KBM-7 (cell line): ENCODE measurements at regions not wholly inside any gene's neighbourhood (a gene's known extent, or its start where the extent isn't known, plus 50 kb on each side); places are given as distances from the start of the nearest gene placed in this dataset.

Experiments
- DNase-seq: peaks from one replicate; pipeline ENCODE4 v3.0.0-alpha.2; 2015
- in situ Hi-C: fragments of 300-500 bp; cut with MboI; formaldehyde crosslinking; loops from 2 replicates; pipeline ENCODE4 v1.14.3; 2020; ENCODE audit warnings: low sequenced_read_pairs, low pct_unique_long_range_greater_than_20kb, mixed read lengths

- DNase-seq = no peak
- in situ Hi-C loops = loop anchor here (25.0 kb wide), 1 partner anchor 216 kb away; no protein-coding TSS in a partner anchor
Observed at GRCh38 chr14:62103464-62103863, 341.2 kb downstream of the SNAPC1 start.

GRCh38 chr14:62110941-62111340, 348.7 kb downstream of the SNAPC1 start:
- no peak for DNase-seq
- in situ Hi-C loops = loop anchor here (25.0 kb wide), 1 partner anchor 224 kb away; no protein-coding TSS in a partner anchor

- in situ Hi-C loops = loop anchor here (25.0 kb wide), 1 partner anchor 230 kb away; no protein-coding TSS in a partner anchor
Observed at GRCh38 chr14:62117010-62117750, 355.0 kb downstream of the SNAPC1 start.

GRCh38 chr14:62117751-62118105, 355.5 kb downstream of the SNAPC1 start:
- in situ Hi-C loops = loop anchor here (25.0 kb wide), 1 partner anchor 230 kb away; no protein-coding TSS in a partner anchor
- DNase-seq = no peak

More at GRCh38 chr14:62117010-62117750, 355.0 kb downstream of the SNAPC1 start:
- DNase-seq = peak; percentile 65

DNA sequence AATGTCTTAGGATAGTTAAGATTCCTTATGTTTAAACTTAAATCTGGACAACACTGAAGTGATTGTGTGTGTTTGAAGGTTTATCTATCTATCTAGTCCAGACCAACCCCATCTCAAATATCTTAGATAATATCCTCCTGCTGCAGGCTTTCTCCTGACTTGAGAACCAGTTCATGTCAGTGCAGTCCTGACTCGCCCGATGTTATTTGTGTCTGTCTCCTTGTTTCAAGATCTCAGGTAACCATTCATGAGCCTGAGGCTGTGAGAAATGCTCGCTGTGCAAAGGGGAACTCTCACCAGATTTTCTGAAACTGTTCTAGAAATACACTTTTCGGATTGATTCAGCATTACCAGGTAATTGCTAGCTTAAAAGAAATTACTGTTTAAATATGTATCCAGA, 356.2 kb downstream of the SNAPC1 start:
- no peak for DNase-seq
- in situ Hi-C loops = loop anchor here (25.0 kb wide), 1 partner anchor 231 kb away; no protein-coding TSS in a partner anchor

GRCh38 chr14:62118871-62119270, 356.7 kb downstream of the SNAPC1 start:
- in situ Hi-C loops = loop anchor here (25.0 kb wide), 1 partner anchor 232 kb away; no protein-coding TSS in a partner anchor
- DNase-seq = no peak

DNA sequence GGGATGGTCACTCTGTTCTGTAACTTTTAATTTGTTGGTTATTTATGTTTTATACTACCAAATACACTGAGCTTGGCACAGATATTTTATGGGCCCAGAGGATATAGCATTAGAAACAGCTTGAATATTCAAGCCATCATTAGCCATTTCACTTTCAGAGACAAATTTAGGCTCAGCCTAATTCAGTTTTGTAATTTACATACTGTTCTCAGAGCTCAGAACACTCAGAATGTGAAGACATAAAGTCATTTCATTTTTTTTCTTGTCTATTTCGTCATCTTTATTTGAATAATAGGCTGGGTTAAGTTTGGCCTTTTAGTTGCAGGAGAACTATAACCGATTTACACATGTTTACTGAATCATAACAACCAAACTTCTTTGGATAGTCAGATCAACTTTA, 361.7 kb downstream of the SNAPC1 start:
- in situ Hi-C loops = loop anchor here (25.0 kb wide), 1 partner anchor 237 kb away; no protein-coding TSS in a partner anchor
- no peak for DNase-seq

GRCh38 chr14:62125793-62126192, 363.6 kb downstream of the SNAPC1 start:
- no peak for DNase-seq
- in situ Hi-C loops = loop anchor here (25.0 kb wide), 1 partner anchor 663 kb away; no protein-coding TSS in a partner anchor

DNA sequence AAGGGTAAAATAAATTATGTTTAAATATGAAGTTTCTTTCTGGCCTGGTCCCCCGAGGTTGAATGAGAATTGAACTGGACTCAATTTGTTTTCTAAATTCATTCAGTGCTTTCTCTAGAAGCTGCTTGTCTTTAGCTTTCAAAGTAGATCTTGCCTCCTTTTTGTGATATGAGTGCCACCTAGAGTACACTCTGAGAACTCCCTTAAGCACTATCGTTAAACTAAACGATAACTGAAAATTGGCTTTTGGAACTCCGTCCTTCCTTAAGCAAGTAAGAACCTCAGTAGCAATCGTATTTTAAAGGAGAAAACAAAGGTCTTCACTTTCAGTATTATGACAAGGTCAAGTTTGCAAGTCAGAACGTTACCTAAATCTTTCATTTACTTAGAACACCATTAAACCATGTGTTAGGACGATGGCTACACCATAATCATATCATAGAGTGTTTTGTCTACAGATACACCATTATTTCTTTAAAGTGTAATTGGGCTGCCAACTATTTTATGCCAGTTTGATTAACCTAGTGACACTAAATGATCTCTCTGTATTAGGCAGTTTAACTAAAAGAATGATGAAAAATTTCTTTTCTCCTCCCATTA, 364.8 kb downstream of the SNAPC1 start:
- DNase-seq = peak; percentile 69
- in situ Hi-C loops = loop anchor here (25.0 kb wide), 1 partner anchor 665 kb away; no protein-coding TSS in a partner anchor

DNA sequence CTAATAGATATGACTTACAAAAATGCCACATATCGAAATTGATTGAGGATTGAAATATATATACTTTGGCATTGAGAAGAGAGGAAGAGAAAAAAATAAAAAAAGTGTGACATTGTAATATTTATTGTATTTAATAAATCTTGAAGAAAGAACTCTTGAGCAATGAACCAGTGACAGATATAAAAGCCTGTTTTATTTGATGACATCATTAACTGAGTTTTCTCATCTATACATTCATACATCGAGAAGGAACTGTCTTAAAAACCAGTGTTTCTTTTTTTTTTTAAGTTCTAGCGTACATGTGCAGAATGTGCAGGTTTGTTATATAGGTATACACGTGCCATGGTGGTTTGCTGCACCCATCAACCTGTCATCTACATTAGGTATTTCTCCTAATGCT, 368.2 kb downstream of the SNAPC1 start:
- in situ Hi-C loops = loop anchor here (25.0 kb wide), 1 partner anchor 668 kb away; no protein-coding TSS in a partner anchor
- no peak for DNase-seq

DNA sequence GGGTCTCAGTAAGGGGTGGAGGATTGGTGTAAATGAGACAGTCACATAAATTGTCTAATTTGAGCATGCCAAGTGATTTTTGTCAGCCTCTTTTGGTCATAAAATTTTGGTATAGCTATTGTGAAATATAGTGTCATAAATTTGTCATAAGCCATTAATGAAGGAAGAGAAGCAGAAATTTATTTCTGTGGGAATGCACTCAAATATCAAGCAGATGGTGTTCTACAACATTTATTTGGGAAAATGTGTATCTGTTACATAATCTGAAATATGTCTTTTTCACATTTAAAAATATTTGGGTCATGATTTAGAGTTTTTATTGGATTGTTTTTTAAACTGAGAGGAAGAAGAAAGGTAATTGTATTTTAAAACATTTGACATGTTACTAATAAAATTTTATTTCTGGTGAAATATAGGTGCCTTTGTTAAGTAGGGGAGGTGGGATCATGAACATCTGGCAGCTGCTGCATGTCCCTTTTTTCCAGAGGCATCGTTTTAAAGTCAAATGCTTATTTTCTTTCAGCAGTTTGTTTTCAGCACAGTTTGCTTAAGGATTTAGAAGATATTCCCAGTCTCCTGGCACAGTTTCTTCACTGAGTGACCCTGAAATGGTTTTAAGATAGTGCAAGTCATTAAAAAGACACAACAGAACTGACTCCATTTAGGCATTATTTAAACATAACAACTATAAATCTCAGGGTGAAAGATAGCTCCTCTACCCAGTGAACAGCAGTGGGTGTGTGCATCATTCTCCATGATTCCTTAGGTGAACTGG, 371.7 kb downstream of the SNAPC1 start:
- in situ Hi-C loops = loop anchor here (25.0 kb wide), 1 partner anchor 672 kb away; no protein-coding TSS in a partner anchor
- DNase-seq = no peak

- DNase-seq = no peak
- in situ Hi-C loops = loop anchor here (25.0 kb wide), 1 partner anchor 676 kb away; no protein-coding TSS in a partner anchor
Observed at GRCh38 chr14:62138593-62138992, 376.4 kb downstream of the SNAPC1 start.

DNA sequence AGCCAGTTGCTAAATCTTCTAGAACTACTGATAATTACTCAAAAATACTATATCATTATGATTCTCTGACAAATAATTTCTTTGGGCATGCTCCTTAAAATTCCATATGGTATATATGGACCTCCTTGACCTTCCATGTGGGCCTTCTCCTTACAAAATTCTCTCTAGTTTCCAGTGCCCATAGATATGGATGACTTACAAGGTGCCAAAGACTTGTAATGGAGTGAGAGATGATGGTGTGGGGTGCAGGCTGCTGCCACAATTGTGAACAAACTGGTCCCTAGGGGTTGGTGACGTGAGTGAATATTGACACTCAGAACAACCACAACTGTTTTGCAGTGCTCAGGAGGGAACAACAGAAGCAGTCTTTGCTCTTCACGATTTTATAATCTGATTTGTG, 378.9 kb downstream of the SNAPC1 start:
- DNase-seq = no peak
- in situ Hi-C loops = loop anchor here (25.0 kb wide), 1 partner anchor 679 kb away; no protein-coding TSS in a partner anchor

DNA sequence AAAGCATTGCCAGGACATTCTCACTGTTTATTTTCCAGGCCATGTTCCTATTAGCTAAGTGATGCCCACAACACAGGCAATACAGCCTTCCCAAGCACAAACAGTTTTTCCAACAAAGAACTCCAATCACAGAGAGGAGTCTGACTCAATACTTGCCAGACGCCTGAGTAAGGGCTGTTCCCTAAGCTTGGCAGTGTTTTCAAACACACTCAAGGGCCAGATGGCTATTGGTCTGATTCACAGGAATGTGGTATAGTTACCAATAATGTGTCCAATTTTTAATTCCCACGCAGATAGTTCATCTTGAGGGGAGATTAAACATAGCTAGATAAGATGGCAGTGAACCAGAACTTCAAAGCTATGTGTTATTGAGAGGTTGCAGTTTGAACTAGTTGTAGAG, 381.0 kb downstream of the SNAPC1 start:
- in situ Hi-C loops = loop anchor here (25.0 kb wide), 1 partner anchor 681 kb away; no protein-coding TSS in a partner anchor
- no peak for DNase-seq

- in situ Hi-C loops = loop anchor here (25.0 kb wide), 1 partner anchor 683 kb away; no protein-coding TSS in a partner anchor
- no peak for DNase-seq
Observed at GRCh38 chr14:62144863-62145262, 382.6 kb downstream of the SNAPC1 start.

DNA sequence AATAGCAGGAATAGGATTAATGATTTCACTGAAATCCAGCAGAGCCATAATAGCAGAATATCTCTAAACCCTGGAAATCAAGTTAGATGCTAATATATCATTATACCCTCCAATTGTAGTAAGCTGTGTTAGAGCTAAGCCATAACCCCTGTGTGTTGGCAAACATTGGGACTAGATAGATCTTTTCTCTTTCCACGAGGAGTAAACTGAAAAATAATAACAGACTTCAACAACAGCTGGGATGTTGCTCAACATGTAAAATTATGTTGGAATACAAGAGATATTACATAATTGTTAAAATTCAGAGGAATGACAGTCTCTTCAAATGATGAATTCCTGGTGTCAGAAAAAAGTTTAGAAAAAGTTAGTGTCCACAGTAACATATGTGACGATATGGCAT, 383.8 kb downstream of the SNAPC1 start:
- in situ Hi-C loops = loop anchor here (25.0 kb wide), 1 partner anchor 684 kb away; no protein-coding TSS in a partner anchor
- DNase-seq = no peak

DNA sequence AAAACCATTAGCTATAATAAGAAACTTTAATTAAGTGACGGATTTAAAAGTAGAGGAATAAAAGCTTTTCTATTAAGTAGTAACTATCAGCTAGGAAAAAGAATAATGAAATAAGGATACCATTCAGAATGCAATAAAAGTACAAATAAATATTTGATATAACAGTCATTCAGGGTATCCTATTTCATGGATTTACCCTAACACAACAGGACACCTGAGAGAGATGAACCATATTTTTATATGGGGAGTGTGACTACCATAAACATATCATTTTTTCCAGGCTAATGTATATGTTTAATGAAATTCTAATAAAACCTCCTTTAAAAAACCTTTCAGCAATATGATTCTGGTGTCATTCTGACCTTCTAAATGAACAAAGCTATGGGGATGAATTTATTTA, 393.8 kb downstream of the SNAPC1 start:
- in situ Hi-C loops = no loop called here
- DNase-seq = no peak

DNA sequence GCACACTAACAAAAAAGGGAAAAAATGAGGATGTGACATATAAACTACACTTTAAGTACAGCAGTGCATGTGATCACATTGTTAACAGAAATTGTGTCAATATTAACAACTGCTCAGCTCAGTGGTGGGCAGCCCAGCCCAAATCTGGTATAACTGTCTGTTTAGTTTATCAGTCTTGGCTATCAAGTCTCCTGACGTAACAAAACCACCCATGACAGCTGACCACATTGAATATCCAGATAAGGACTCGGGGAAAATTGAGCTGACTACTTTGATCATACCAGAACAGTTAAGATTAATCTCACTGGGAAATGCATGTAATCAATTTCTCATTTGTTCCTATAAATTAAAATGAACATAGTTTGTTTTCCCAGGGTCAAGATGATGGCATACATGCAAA, 396.6 kb downstream of the SNAPC1 start:
- no peak for DNase-seq
- in situ Hi-C loops = no loop called here

DNA sequence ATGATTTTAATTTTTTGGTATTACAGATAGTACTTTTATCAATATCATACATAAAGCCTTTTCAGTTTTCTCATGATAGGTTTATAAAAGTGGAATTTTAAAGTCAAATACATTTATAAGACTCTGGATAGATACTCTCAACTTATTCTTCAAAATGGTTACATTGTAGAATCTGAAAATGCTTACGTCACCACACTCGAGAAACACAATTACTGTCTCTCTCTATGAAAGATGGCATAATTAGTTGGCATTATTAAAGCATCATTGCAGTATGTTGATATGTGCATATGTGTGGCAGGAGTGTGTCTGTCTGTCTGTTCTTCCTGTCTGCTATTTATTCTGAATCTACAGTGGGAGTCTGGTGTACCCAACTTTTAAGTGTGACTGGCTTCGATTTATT, 397.1 kb downstream of the SNAPC1 start:
- in situ Hi-C loops = no loop called here
- no peak for DNase-seq
